ENCODE measurements at regions not wholly inside any gene's neighbourhood (a gene's known extent, or its start where the extent isn't known, plus 50 kb on each side); places are given as distances from the start of the nearest gene placed in this dataset.

- ChIA-PET RAD21 (ENCODE audit: unreplicated experiment) (no interaction called here), CTCF (no interaction called here), POLR2A (no interaction called here), SMC1A (ENCODE audit: uncharacterized antibody, unreplicated experiment) (no interaction called here)
- no peak for DNase-seq (ENCODE audit: low read depth, low spot score)
- H3K4me1 ChIP-seq (ENCODE audit: control insufficient read depth, insufficient read depth, low read length), result no peaks in the 10 kb centered on the region
- no peaks in the 10 kb centered on the region for H3K27me3 ChIP-seq (replicated peaks in 1 of 2; ENCODE audit: control insufficient read depth in 2 of 2, insufficient read depth in 2 of 2, low read length in 1 of 2)
- no peaks in the 10 kb centered on the region; the same call in 2 of the 3 replicates for H3K9me3 ChIP-seq (replicated peaks; ENCODE audit: control insufficient read depth, insufficient read depth, low read length)
- H3K9ac ChIP-seq (ENCODE audit: control insufficient read depth, insufficient read depth, low read length), result no peak overlapping the region
- H3K36me3 ChIP-seq (ENCODE audit: control insufficient read depth in 2 of 2, insufficient read depth in 2 of 2, low read length in 1 of 2), result no peaks in the 10 kb centered on the region
- no TSS peak for BruUV-seq (replicated peaks)
- WGBS (ENCODE audit: insufficient coverage, insufficient replicate concordance, low lambda C conversion rate, missing lambda C conversion rate), result 20% methylated on average over 4 of the region's 4 CpGs
- no peak for FAIRE-seq
- no peak for TF ChIP-seq HDAC6 (IDR thresholded peaks at IDR 0.05; ENCODE audit: unreplicated experiment)
- no peak for TF ChIP-seq SMC3 (IDR thresholded peaks at IDR 0.05; ENCODE audit: borderline replicate concordance, low read length)
- TF ChIP-seq TARDBP (IDR thresholded peaks at IDR 0.05; ENCODE audit: borderline replicate concordance), result no peak
- no peak for TF ChIP-seq YY1 (IDR thresholded peaks at IDR 0.05; ENCODE audit: low read depth, low read length)
- TF ChIP-seq ZZZ3 (IDR thresholded peaks at IDR 0.05; ENCODE audit: control insufficient read depth, insufficient read length, low read depth), result no peak
- no peak for TF ChIP-seq CUX1 (IDR thresholded peaks at IDR 0.05; ENCODE audit: insufficient replicate concordance, low read depth, low read length)
- TF ChIP-seq BCLAF1 (IDR thresholded peaks at IDR 0.05), result no peak
- no peak for TF ChIP-seq NR2C1 (IDR thresholded peaks at IDR 0.05)
- ATAC-seq, result no peak
- H3K4me3 ChIP-seq, result no peak overlapping the region
- no peak overlapping the region for H2AFZ ChIP-seq (ENCODE audit: control insufficient read depth, low read depth, low read length)
- intact Hi-C loops (cut with micrococcal nuclease; ENCODE audit: unreplicated experiment), result no loop called here
- no peaks in the 10 kb centered on the region for H4K20me1 ChIP-seq (ENCODE audit: control insufficient read depth, insufficient read depth)
- H3K27ac ChIP-seq (ENCODE audit: control insufficient read depth, insufficient read depth), result no peak overlapping the region
- H3K4me2 ChIP-seq (ENCODE audit: control insufficient read depth, insufficient read depth), result no peak overlapping the region
- H3K79me2 ChIP-seq (ENCODE audit: control insufficient read depth, insufficient read depth, low read length), result no peaks in the 10 kb centered on the region
- in situ Hi-C loops (cut with MboI), result no loop called here
Measured at GRCh38 chr1:30151119-30151518, 572.3 kb downstream of the MATN1 start.
